IPS DF 19.7 (cell line): ENCODE measurements at regions not wholly inside any gene's neighbourhood (a gene's known extent, or its start where the extent isn't known, plus 50 kb on each side); places are given as distances from the start of the nearest gene placed in this dataset.

Experiments used
- DNase-seq: peaks from one replicate; pipeline ENCODE4 v3.0.0-alpha.2; 2013; ENCODE audit warnings: low read depth, low spot score

DNA sequence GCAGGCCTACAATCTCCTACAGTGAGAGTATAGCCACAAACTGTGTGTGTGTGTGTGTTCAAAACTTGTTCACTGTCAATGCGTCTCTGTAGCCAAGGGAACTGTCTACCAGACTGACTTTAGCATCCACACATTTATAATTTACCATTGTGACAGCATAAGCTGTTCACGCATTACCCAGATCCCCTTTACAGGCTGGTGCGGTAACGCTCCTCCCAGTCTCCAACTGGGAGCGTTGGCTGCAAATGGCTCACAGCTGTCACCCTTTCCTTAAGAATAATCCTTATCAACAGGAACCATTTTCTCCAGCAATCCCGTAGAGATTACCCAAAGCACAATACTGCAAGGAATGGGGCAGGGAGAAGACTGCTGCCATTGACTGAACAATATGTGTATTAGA is 199.5 kb downstream of the GPAM start:
- DNase-seq = no peak

- no peak for DNase-seq
Measured at GRCh38 chr10:111986079-111986478, 197.5 kb downstream of the GPAM start.

GRCh38 chr10:111988646-111989045 is 194.9 kb downstream of the GPAM start:
- no peak for DNase-seq

DNA sequence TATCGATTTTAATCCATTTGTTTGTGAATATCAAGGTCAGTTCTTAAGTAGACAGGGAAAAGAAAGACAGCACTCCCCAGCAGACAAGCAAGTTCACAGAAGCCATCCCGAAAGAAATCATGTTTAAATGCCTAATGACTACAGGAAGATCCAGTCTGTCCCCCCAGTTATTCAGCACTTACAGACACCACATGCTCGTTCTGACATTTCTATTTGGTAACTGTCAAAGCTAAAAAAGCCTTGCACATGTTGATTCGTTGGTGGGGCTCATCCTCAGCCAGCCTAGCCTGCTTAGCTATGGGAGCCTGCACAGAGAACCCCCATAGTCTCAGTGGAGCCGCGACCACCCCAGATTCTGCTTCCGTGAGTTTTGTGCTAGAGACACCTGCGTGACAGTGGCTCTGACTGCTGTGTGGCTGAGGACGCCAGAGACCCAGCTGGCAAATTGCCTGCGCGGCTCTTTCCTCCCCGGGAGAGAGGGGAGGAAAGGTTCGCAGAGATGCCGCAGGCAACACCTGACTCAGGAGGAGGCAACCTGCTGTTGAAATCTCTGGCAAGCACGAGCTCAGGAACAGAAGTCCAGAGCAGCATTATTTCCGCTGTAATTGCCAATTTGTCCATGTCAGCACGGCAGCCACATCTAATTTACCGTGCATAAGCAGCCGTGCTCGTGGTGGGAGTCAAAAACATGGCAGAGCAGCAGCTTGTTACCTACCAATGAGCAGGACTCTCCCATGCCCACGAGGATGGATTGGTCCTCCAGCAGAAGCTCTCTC is 194.2 kb downstream of the GPAM start:
- DNase-seq = no peak

DNA sequence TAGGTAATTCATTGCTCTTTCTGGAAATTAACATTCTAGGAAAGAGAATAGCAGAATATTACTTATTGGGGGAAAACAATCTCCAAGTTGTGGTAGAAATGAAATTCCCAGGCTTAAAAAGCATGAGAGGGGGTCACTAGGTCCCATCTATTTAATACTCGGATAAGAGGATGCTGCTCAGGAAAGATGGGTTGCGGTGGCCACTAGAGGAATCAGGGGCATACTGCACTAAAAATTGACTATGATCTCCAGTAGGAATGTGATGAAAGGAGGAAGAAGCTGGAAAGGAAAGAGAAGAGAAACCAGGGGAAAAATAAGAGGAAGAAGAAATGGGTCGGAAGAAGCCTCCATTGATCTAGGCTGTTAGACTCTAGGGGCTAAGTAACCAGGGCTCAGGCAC is 192.8 kb downstream of the GPAM start:
- DNase-seq = no peak

GRCh38 chr10:111993321-111993720 is 190.2 kb downstream of the GPAM start:
- no peak for DNase-seq

DNA sequence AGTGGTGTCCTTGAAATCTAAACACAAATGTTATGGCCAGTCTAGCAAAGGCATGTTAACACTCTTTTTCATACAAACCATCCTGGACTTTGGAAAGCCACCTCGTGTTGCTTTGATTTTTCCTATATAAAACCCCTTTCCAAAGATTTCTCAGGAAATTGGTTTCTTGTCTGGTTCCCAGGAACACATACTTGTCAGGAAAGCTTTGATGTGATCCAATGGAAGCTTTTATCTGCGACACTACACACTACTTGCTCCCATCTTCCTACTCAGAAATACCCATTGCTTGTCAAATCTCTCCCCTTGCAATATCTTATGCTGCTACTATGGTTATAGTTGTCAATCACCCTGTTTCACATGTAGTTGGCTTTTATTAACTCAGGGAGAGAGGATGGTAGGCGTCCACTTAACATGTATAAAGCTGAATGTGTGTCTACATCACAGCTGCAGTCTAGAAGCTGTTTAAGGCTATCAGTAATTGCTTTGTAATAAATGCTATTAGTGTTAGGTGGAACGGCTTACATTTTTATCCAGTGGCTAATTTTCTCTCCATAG is 189.6 kb downstream of the GPAM start:
- DNase-seq = no peak

DNA sequence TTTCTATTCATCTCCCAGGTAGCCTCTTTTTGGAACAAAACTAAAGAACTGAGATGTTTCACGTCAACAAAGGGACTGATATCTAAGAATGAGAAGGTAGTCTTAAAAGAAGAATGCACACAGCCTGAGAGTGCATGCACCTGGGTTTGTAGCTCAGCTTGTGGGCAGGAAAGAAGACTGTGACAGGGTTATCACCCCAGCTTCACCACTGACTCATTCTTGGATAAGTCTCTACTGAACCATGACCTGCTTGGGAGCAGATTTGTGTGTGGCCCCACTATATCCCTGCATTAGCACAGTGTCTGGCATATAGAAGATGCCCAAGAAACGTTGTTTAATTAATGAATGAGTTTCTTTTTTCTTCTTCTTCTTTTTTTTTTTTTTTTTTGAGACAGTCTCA is 187.5 kb downstream of the GPAM start:
- DNase-seq = no peak

DNA sequence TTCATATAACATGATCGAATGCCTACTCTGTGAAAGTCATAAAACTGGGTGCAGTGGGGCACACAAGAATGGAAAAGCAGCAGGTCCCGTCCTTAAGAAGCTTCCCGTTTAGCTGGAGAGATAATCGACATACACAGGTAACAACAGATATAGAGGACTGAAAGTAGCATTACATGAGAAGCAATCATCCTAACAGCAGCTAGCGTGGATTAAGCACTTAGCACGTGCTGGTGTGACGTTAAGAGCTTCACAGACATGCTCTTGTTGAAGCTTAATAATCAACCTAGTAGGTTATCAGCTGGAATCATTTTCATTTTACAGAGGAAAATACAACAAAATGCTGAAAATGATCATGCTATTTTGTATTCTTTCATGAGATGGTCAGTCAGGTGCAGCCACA is 184.8 kb downstream of the GPAM start:
- DNase-seq = no peak

DNA sequence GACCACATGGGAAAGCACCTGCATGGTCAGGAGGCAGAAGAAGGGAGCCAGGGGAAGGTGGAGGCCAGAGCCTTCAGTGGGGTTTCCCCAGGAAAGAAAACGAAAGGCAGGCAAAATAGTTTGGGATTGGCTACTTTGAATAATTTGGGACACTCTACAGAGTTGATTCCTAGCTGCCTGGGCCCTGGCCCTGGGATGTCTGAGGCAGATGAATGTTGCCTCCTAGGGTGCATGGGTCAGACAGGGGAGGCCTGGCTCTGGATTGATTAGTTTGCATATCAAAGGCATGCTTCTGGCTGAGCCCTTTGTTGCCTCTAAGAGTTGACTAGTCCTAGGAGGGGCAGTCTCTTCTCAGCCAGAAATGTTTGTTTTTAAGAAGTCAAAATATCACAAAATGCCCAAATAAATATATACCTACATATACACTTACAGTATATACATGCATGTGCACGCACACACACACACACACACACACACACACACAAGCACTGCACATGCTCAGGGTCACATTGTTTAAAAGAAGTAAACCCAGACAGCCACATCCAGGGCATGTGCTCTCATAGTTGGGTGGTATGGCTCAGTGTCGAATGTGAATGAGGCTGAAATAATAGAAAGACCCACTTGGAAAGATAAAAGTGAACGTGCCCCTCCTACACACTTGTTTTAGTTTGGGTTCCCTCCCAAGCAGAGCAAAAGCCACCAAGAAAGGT is 184.2 kb downstream of the GPAM start:
- peak; percentile 47 for DNase-seq

DNA sequence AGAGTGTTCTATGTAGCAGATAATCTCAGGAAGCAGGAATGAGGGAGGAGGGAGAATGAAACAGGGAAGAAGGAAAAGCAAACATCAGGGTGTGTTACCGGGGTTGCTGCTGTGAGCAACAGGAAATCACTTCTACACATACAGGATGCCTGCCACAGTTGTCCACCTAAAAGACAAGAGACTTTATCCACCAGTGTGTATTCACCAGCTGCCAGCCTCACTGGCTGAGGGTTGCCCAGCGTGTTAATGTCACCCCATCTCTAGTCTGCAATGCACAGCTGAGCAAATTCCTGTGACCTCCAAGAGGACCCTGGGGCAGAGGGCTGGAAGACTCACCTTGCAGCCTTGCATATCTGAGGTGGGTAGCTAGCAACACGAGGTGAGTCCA is 183.7 kb downstream of the GPAM start:
- no peak for DNase-seq

DNA sequence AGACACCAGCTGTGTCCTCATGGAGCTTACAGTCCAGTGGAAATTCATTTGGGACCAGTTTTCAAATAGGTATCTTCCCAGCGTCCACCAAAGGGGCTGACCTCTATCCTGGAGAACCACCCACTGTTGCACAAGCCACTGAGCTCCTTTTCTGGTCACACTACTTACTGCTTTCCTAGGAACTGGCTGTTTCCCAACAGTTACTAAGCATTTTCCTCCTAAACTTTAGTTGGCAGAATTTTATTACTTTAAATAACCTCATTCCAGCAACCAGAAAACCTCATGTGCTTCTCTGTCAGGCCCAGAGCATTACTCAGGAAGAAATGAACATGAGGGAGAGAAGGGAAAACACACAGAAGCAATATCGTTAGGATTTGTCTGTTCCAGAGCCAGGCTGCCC is 183.1 kb downstream of the GPAM start:
- DNase-seq = no peak

- DNase-seq = no peak
Measured at GRCh38 chr10:112002206-112002605, 181.4 kb downstream of the GPAM start.

- DNase-seq = no peak
Measured at GRCh38 chr10:112004075-112004474, 179.5 kb downstream of the GPAM start.

DNA sequence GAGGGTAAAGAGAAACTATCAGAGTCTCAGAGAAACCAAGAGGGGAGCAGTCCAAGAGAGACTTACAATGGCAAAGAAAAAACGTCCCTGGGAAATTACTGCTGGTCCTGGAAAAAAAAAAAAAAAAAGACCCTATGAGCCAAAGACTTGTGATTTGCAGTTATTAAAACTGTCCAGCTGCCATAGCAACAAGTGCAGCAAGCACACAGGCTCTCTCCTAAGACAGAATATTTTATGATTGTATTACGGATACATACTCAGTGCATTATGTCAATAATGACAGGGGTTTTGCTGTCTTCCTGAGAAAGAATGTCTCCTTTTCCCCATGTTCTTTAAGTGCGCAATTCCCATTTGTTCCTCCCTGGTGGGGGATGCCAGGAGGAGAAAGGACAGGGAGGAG is 178.5 kb downstream of the GPAM start:
- DNase-seq = no peak

DNA sequence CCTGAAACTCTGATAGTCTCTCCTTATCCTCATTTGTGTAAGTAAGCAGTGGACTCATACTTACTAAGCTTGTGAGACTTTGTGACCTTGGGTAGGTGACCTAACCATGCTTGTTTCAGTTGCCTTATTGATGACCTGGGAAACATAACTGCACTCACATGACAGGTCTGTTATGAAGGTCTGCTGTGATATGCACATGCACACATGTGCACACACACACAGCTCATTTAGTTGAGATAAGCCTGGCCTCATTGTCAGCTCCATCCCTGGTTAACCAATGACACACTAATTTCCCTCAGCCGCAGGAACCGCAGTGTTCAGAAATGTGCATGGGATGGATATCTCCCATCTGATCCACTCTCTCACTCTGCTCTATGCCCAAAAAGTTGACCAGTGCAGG is 177.2 kb downstream of the GPAM start:
- DNase-seq = no peak

- no peak for DNase-seq
Measured at GRCh38 chr10:112006831-112007230, 176.7 kb downstream of the GPAM start.

GRCh38 chr10:112022196-112022595 is 161.4 kb downstream of the GPAM start:
- no peak for DNase-seq

GRCh38 chr10:112024079-112024478 is 159.5 kb downstream of the GPAM start:
- DNase-seq = no peak

DNA sequence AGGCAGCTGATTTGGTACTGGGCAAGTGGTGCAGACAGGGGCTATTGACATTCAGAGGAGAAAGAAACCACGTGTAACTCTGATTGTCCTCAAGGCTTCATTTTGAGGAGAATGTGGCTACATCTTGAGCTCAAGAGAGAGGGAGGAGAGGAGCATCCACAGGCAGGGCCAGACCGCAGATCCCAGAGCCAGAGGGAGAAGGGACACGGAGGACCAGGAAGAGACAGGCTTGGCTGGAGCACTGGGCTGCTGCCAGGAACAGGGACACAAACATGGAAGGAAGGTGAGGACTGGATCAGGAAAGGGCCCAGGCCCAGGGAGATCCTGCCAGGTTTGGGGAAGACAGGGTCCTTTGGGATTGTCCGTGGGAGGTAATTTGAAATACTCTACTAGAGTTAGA is 158.3 kb downstream of the GPAM start:
- no peak for DNase-seq

GRCh38 chr10:112026438-112026837 is 157.1 kb downstream of the GPAM start:
- DNase-seq = no peak

- DNase-seq = no peak
Measured at GRCh38 chr10:112027731-112028280, 155.8 kb downstream of the GPAM start.

GRCh38 chr10:112030431-112030830 is 153.1 kb downstream of the GPAM start:
- DNase-seq = no peak
